ENCODE measurements at regions not wholly inside any gene's neighbourhood (a gene's known extent, or its start where the extent isn't known, plus 50 kb on each side); places are given as distances from the start of the nearest gene placed in this dataset.
"Not testable (repeated sequence)": the region's sequence is repeated elsewhere in the genome, so short reads cannot be mapped to it uniquely, and the experiment has no call there.

GRCh38 chr12:56862264-56862663, 71.9 kb downstream of the SDR9C7 start (continued):
- TF ChIP-seq MAX (IDR thresholded peaks at IDR 0.05) = no peak
- TF ChIP-seq SIRT6 (IDR thresholded peaks at IDR 0.05; ENCODE audit: low read length) = no peak

- H3K56ac ChIP-seq (replicated peaks; ENCODE audit: insufficient read length, low read depth, low read length); H4K8ac ChIP-seq (ENCODE audit: extremely low read depth, insufficient read depth, low read length); H2BK20ac ChIP-seq (ENCODE audit: low read length); H3K14ac ChIP-seq (ENCODE audit: insufficient read length); POLR2A ChIA-PET (ENCODE audit: partially characterized antibody); H4K91ac ChIP-seq (replicated peaks; ENCODE audit: insufficient read length, low read length); H3K79me2 ChIP-seq (ENCODE audit: control insufficient read depth in 1 of 2, insufficient read depth in 2 of 2, low read length in 2 of 2); H3K23ac ChIP-seq (ENCODE audit: insufficient read length); H4K20me1 ChIP-seq (replicated peaks in 1 of 2; ENCODE audit: control insufficient read depth in 1 of 2, insufficient read depth in 2 of 2, low read length in 2 of 2); H3K79me1 ChIP-seq (ENCODE audit: low read depth, low read length); H3K4ac ChIP-seq (replicated peaks; ENCODE audit: insufficient read length, low read depth, low read length); H2AK5ac ChIP-seq (ENCODE audit: low read depth, low read length); H3K27me3 ChIP-seq (replicated peaks in 1 of 4; ENCODE audit: control insufficient read depth in 3 of 4, extremely low read depth in 1 of 4, insufficient read depth in 3 of 4, low read length in 3 of 4); H3K23me2 ChIP-seq (ENCODE audit: low read depth, low read length); H2BK12ac ChIP-seq (ENCODE audit: low read depth, low read length); H2AFZ ChIP-seq (ENCODE audit: low read length); H2BK120ac ChIP-seq (replicated peaks; ENCODE audit: low read depth, low read length); H4K5ac ChIP-seq (ENCODE audit: insufficient read length, low read depth, low read length); H3K4me1 ChIP-seq (replicated peaks in 1 of 4; ENCODE audit: control insufficient read depth in 3 of 4, insufficient read depth in 4 of 4, low read length in 3 of 4); H3K36me3 ChIP-seq (ENCODE audit: control insufficient read depth in 2 of 4, insufficient read depth in 4 of 4, low read length in 3 of 4); H3K9ac ChIP-seq (replicated peaks in 1 of 4; ENCODE audit: extremely low read depth in 1 of 4, low read depth in 3 of 4, low read length in 3 of 4); H3K18ac ChIP-seq (ENCODE audit: extremely low read depth, low read length); H3K27ac ChIP-seq (ENCODE audit: low read depth, low read length); H2BK5ac ChIP-seq (ENCODE audit: low read depth, low read length); DNase-seq (ENCODE audit: low read depth in 1 of 2, low spot score in 2 of 2); H2BK15ac ChIP-seq (ENCODE audit: low read length); FAIRE-seq; H3K4me3 ChIP-seq (ENCODE audit: extremely low read depth in 1 of 4, insufficient read depth in 2 of 4, low read depth in 3 of 4, low read length in 4 of 4); H3K4me2 ChIP-seq (ENCODE audit: insufficient read depth in 1 of 2, low read depth in 2 of 2, low read length in 2 of 2): not testable (repeated sequence)
- WGBS, 2 experiments (ENCODE audit: extremely low coverage in 1 of 2, insufficient coverage in 1 of 2, insufficient read length in 1 of 2, insufficient replicate concordance in 2 of 2, low coverage in 1 of 2, low lambda C conversion rate in 2 of 2, missing lambda C conversion rate in 1 of 2) = 85% methylated on average over 8 of the region's 8 CpGs; no CpG with 5 or more reads in 1 of the 2 experiments
- CTCF ChIA-PET (ENCODE audit: partially characterized antibody) = interaction anchor here (1.1 kb wide), 1 partner anchor 98 kb away, joined by 3 read pairs; no protein-coding TSS in a partner anchor
- peaks cover 12 to 17% of the 10 kb centered on the region in 2 experiments for H3K9me3 ChIP-seq (ENCODE audit: insufficient read depth in 2 of 2, low read depth in 1 of 2, low read length in 1 of 2)
These were observed 80.7 kb downstream of the SDR9C7 start for GRCh38 chr12:56853392-56853978.
